GM12872 (cell line): ENCODE measurements at regions not wholly inside any gene's neighbourhood (a gene's known extent, or its start where the extent isn't known, plus 50 kb on each side); places are given as distances from the start of the nearest gene placed in this dataset.

Experiments used
- CTCF ChIP-seq: IDR thresholded peaks from 3 replicates; pipeline ENCODE4 v1.5.1; 2011; ENCODE audit warnings: low read depth, mild to moderate bottlenecking, low read length, moderate library complexity; ENCODE audit not compliant: insufficient read depth

- TF ChIP-seq CTCF: no peak
Measured at GRCh38 chrX:10992110-10992509, 119.0 kb upstream of the HCCS start.

GRCh38 chrX:11010476-11010875 is 100.7 kb upstream of the HCCS start:
- TF ChIP-seq CTCF: no peak

- no peak for TF ChIP-seq CTCF
Measured at GRCh38 chrX:11016728-11017127, 94.4 kb upstream of the HCCS start.

- no peak for TF ChIP-seq CTCF
Measured at GRCh38 chrX:11039926-11040325, 71.2 kb upstream of the HCCS start.

GRCh38 chrX:11040405-11040804 is 70.7 kb upstream of the HCCS start:
- TF ChIP-seq CTCF: no peak

GRCh38 chrX:11040996-11041395 is 70.1 kb upstream of the HCCS start:
- TF ChIP-seq CTCF: no peak

GRCh38 chrX:11050013-11050412 is 61.1 kb upstream of the HCCS start:
- TF ChIP-seq CTCF: no peak

GRCh38 chrX:11053351-11053750 is 57.8 kb upstream of the HCCS start:
- TF ChIP-seq CTCF: no peak
